Suprapubic skin (tissue), 4 donors: ENCODE measurements at regions not wholly inside any gene's neighbourhood (a gene's known extent, or its start where the extent isn't known, plus 50 kb on each side); places are given as distances from the start of the nearest gene placed in this dataset.

Experiments
- DNase-seq, 2 donors: peaks; one replicate each; pipeline ENCODE4 v3.0.0-alpha.2; 2019; ENCODE audit warnings: low spot score in 2 of 2
- H3K27ac ChIP-seq: fragments of 200-600 bp; sonication (generic); one replicate; pipeline ENCODE4 v1.5.1; 2019
- H3K27me3 ChIP-seq: fragments of 200-600 bp; sonication (generic); one replicate; pipeline ENCODE4 v1.5.1; 2019
- H3K36me3 ChIP-seq: fragments of 200-600 bp; sonication (generic); one replicate; pipeline ENCODE4 v1.5.1; 2019
- H3K4me1 ChIP-seq: fragments of 200-600 bp; sonication (generic); one replicate; pipeline ENCODE4 v1.5.1; 2019
- H3K4me3 ChIP-seq: fragments of 200-600 bp; sonication (generic); one replicate; pipeline ENCODE4 v1.5.1; 2019; ENCODE audit warnings: mild to moderate bottlenecking
- H3K9me3 ChIP-seq: fragments of 200-600 bp; sonication (generic); one replicate; pipeline ENCODE4 v1.5.1; 2019
- EP300 ChIP-seq: sonication (generic); formaldehyde crosslinking; IDR thresholded peaks from one replicate; pipeline ENCODE4 v1.6.1; 2017; ENCODE audit warnings: antibody characterized with exemption
- POLR2A ChIP-seq, 2 donors: fragments of 450-650 bp; IDR thresholded peaks; one replicate each; pipeline ENCODE4 v1.6.1; 2017; ENCODE audit warnings: antibody characterized with exemption in 2 of 2, mild to moderate bottlenecking in 2 of 2, moderate library complexity in 2 of 2
- POLR2AphosphoS5 ChIP-seq, 3 donors: sonication (generic); formaldehyde crosslinking; IDR thresholded peaks; one replicate each; pipeline ENCODE4 v1.6.1; 2017; ENCODE audit warnings: antibody characterized with exemption in 3 of 3
- WGBS: methylation state at CpG from one replicate; pipeline ENCODE4 v1.1.5; 2018; 5-methylcytosine and 5-hydroxymethylcytosine counted together
- TF ChIP-seq, protein P1 (sequence below), 2 donors: fragments of 200-600 bp in 1 of 2; fragments of 450-650 bp in 1 of 2; sonication (generic) in 1 of 2; IDR thresholded peaks; one replicate each; pipeline ENCODE4 v1.5.1; 2016 to 2019; ENCODE audit warnings: antibody characterized with exemption in 2 of 2, mild to moderate bottlenecking in 1 of 2, moderate library complexity in 1 of 2

DNA sequence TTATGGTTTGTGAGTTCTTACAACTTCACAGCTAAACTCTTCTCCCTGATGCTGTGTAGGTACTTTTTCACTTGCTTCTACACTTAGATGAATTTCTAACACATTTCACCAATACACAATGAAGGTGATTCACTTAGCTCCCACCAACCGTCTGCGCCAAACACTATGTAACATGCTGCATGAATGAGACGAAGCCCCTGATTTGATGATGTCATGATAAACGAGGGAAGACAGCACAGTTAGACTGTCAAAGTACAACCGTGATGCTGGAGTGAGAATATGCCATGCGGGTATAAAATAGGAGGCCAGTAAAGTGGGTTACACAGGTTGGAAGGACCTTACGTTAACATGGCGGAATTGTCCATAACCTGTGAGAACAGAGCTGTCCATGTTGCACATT lies 100.8 kb downstream of the KCNA4 start:
- H3K27me3 ChIP-seq, result no peaks in the 10 kb centered on the region
- DNase-seq, result no peak
- H3K4me1 ChIP-seq, result no peaks in the 10 kb centered on the region
- no peaks in the 10 kb centered on the region for H3K36me3 ChIP-seq
- no peak overlapping the region for H3K27ac ChIP-seq
- 88% methylated on average over 8 of the region's 8 CpGs for WGBS
- no peak overlapping the region for H3K4me3 ChIP-seq
- no peaks in the 10 kb centered on the region for H3K9me3 ChIP-seq
- TF ChIP-seq POLR2A (IDR thresholded peaks at IDR 0.05), result no peak
- TF ChIP-seq, protein P1, sequence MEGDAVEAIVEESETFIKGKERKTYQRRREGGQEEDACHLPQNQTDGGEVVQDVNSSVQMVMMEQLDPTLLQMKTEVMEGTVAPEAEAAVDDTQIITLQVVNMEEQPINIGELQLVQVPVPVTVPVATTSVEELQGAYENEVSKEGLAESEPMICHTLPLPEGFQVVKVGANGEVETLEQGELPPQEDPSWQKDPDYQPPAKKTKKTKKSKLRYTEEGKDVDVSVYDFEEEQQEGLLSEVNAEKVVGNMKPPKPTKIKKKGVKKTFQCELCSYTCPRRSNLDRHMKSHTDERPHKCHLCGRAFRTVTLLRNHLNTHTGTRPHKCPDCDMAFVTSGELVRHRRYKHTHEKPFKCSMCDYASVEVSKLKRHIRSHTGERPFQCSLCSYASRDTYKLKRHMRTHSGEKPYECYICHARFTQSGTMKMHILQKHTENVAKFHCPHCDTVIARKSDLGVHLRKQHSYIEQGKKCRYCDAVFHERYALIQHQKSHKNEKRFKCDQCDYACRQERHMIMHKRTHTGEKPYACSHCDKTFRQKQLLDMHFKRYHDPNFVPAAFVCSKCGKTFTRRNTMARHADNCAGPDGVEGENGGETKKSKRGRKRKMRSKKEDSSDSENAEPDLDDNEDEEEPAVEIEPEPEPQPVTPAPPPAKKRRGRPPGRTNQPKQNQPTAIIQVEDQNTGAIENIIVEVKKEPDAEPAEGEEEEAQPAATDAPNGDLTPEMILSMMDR (IDR thresholded peaks at IDR 0.05), result no peak
- TF ChIP-seq POLR2AphosphoS5 (IDR thresholded peaks at IDR 0.05), result no peak
- TF ChIP-seq EP300, result no peak

DNA sequence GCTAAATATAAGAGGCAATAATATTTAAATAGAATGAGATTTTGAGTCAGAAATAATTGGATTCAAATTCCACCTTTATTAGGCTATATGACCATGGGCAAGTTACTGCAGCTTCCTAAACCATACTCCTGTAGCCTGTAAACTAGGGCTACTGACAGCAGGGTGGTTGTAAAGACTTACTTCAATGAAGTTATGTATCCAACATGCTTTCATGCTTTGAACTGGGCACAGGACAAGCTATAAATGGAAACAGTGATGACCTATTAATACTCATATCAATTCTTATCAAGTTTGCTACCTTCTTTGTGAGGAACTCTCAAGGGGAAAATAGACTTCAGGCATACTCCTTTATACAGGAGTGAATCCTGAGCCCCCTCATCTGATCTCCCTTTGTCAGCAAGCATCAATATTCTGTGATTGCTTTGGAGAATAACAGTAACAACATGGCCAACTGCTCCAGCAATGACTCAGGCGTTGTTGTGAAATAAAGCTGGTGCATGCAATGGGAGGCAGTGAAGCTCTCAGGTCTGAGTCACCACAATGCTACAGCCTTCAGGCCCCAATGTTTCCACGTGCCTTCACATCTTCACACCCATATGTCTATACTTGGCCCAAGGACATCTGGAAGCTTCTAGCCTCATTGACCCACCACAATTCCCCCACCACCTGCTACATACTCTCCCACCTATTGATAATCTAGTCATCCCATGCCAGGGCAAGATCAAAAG lies 102.5 kb downstream of the KCNA4 start:
- TF ChIP-seq, protein P1 (IDR thresholded peaks at IDR 0.05), result no peak
- no peak for TF ChIP-seq EP300
- Histone ChIP-seq H3K27ac (no peak overlapping the region), H3K9me3 (no peaks in the 10 kb centered on the region), H3K4me3 (no peak overlapping the region), H3K36me3 (no peaks in the 10 kb centered on the region), H3K27me3 (no peaks in the 10 kb centered on the region), H3K4me1 (no peaks in the 10 kb centered on the region)
- no peak for DNase-seq
- WGBS, result 61% methylated on average over 2 of the region's 2 CpGs

DNA sequence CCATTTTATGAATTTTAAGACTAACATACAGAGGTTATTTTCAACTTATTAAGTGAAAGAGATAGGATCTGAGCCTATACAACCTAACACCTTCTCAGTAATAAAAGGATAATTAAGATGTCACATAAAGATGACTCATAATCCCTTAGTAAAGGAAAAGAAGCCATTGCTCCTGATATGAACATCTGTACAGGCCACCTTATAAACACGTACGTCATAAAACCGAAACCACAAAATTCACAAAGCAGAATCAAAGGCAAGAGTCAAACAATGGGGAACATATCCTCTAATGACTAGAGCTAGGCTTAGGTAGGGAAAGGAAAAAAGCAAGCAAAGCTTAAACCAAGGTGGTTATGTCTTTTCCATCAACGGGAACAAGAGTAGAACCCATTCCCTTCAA lies 103.5 kb downstream of the KCNA4 start:
- 77% methylated on average over 4 of the region's 4 CpGs for WGBS
- TF ChIP-seq POLR2A (IDR thresholded peaks at IDR 0.05), result no peak
- no peak for TF ChIP-seq POLR2AphosphoS5 (IDR thresholded peaks at IDR 0.05)
- TF ChIP-seq, protein P1 (IDR thresholded peaks at IDR 0.05), result no peak
- TF ChIP-seq EP300, result no peak
- H3K36me3 ChIP-seq, result no peaks in the 10 kb centered on the region

DNA sequence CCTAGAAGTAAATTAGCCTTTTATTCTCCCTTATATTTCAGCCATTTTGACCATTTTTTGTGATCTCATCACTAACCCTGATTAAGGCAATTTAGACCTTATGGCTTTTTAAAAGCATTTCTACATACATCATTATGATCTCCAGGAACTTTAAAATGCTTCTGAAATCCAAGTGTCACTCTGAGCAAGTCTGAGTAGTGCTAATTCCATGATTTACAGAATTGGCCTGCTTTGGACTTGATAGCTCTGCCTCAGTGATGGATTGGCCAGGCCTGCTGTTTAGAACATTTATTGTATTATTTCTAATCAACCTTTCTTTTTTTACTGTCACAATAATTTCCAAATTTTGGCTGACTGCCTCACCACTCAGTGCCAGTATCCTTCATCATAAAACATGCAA lies 116.4 kb downstream of the KCNA4 start:
- DNase-seq, result no peak
- Histone ChIP-seq H3K36me3 (no peaks in the 10 kb centered on the region), H3K9me3 (no peaks in the 10 kb centered on the region), H3K4me3 (no peak overlapping the region), H3K27ac (no peak overlapping the region), H3K4me1 (no peaks in the 10 kb centered on the region), H3K27me3 (no peaks in the 10 kb centered on the region)
- TF ChIP-seq POLR2A (IDR thresholded peaks at IDR 0.05) (no peak), EP300 (no peak), POLR2AphosphoS5 (IDR thresholded peaks at IDR 0.05) (no peak)
- TF ChIP-seq, protein P1 (IDR thresholded peaks at IDR 0.05), result no peak

More for the DNA sequence above, 103.5 kb downstream of the KCNA4 start:
- no peak for DNase-seq
- no peak overlapping the region for H3K4me3 ChIP-seq
- H3K9me3 ChIP-seq, result no peaks in the 10 kb centered on the region
- no peaks in the 10 kb centered on the region for H3K27me3 ChIP-seq
- H3K4me1 ChIP-seq, result no peaks in the 10 kb centered on the region
- H3K27ac ChIP-seq, result no peak overlapping the region

DNA sequence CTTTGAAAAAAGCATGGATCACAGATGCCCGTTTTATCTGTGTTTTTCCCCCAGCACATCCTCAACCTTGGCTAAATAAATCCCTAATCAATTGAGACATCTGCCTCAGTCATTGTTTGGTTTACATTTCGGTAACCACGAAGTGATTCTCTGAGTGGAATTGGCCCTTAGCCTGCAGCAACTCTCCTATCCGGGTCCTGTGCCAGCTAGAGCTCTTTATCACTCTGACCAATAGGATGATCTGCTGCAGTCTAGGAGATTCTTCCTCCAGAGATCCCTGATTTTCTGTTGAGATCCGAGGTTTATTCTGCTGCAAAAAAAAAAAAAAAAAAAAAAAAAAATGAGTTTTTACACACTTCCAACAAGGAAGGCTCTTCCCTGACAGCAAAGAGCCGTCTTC lies 137.3 kb downstream of the KCNA4 start:
- Histone ChIP-seq H3K36me3 (no peaks in the 10 kb centered on the region), H3K4me1 (no peaks in the 10 kb centered on the region), H3K4me3 (no peak overlapping the region), H3K27ac (no peak overlapping the region), H3K27me3 (no peaks in the 10 kb centered on the region), H3K9me3 (peaks cover 4% of the 10 kb centered on the region)
- no peak for DNase-seq
- 49% methylated on average over 6 of the region's 6 CpGs for WGBS
- TF ChIP-seq POLR2A (IDR thresholded peaks at IDR 0.05), result no peak
- no peak for TF ChIP-seq POLR2AphosphoS5 (IDR thresholded peaks at IDR 0.05)
- no peak for TF ChIP-seq EP300
- TF ChIP-seq, protein P1 (IDR thresholded peaks at IDR 0.05), result no peak
